ENCODE measurements at regions not wholly inside any gene's neighbourhood (a gene's known extent, or its start where the extent isn't known, plus 50 kb on each side); places are given as distances from the start of the nearest gene placed in this dataset.
"Not testable (repeated sequence)": the region's sequence is repeated elsewhere in the genome, so short reads cannot be mapped to it uniquely, and the experiment has no call there.

- TF ChIP-seq POLR2A (IDR thresholded peaks at IDR 0.05; ENCODE audit: low read length); GATA1 (IDR thresholded peaks at IDR 0.05; ENCODE audit: low read depth, low read length): not testable (repeated sequence)
These were observed 65.1 kb upstream of the IGLL5 start for GRCh38 chr22:22822553-22822952.
